ENCODE measurements at regions not wholly inside any gene's neighbourhood (a gene's known extent, or its start where the extent isn't known, plus 50 kb on each side); places are given as distances from the start of the nearest gene placed in this dataset.

GRCh38 chr5:31120642-31120948 is 72.9 kb upstream of the CDH6 start:
- TF ChIP-seq CTCF (conservative IDR thresholded peaks at IDR 0.05; ENCODE audit: low read depth in 2 of 2): no peak
- no peak for TF ChIP-seq EZH2phosphoT487 (IDR thresholded peaks at IDR 0.05; ENCODE audit: unreplicated experiment)
- TF ChIP-seq EZH2 (IDR thresholded peaks at IDR 0.05; ENCODE audit: low read depth, unreplicated experiment): no peak
- TF ChIP-seq CREB1 (CRISPR knock-in tag; IDR thresholded peaks at IDR 0.05; ENCODE audit: low read depth): no peak
- no peak for TF ChIP-seq POLR2AphosphoS5 (IDR thresholded peaks at IDR 0.05; ENCODE audit: low read depth)
- no peak for TF ChIP-seq ETS1 (IDR thresholded peaks at IDR 0.05)
- TF ChIP-seq REST (IDR thresholded peaks at IDR 0.05; ENCODE audit: unreplicated experiment): no peak
- TF ChIP-seq ZNF114 (CRISPR knock-in tag; IDR thresholded peaks at IDR 0.05): no peak
- no peak for TF ChIP-seq JUNB (IDR thresholded peaks at IDR 0.05; ENCODE audit: unreplicated experiment)
- TF ChIP-seq ZNF331 (CRISPR knock-in tag; IDR thresholded peaks at IDR 0.05; ENCODE audit: low read depth): no peak

All from GM23338 (cell line).